ENCODE measurements at regions not wholly inside any gene's neighbourhood (a gene's known extent, or its start where the extent isn't known, plus 50 kb on each side); places are given as distances from the start of the nearest gene placed in this dataset.

DNA sequence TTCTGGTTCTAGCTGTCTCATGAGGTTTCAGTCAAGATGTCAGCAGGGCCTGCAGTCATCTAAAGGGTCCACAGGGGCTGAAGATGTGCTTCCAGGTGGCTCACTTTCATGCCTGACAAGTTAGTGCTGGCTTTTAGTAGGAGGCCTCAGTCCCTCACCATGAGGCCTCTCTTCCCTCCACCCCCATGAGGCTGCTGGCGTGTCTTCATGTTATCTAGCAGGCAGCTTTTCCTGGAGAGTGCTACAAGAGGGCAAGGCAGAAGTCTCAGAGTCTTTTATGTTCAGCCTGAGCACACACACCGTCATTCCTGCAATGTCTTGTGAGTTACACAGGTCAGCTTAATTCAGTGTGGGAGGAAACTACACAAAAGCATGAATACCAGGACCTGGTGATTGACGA is 769.9 kb downstream of the HDGFL1 start:
- H3K9me2 ChIP-seq (ENCODE audit: insufficient read depth): no peaks in the 10 kb centered on the region
- no peaks in the 10 kb centered on the region for H3K79me2 ChIP-seq (ENCODE audit: low read depth)
- intact Hi-C loops (cut with micrococcal nuclease; ENCODE audit: unreplicated experiment): no loop called here
- H3K4me2 ChIP-seq: no peak overlapping the region
- CTCF ChIA-PET: no interaction called here
- H3K9me3 ChIP-seq (ENCODE audit: insufficient read depth, low read depth): no peaks in the 10 kb centered on the region
- H3K27ac ChIP-seq: no peak overlapping the region
- H3K4me3 ChIP-seq: no peak overlapping the region
- H4K20me1 ChIP-seq (ENCODE audit: insufficient read depth): no peaks in the 10 kb centered on the region
- TF ChIP-seq CTCF (conservative IDR thresholded peaks at IDR 0.05): no peak
- no peak for TF ChIP-seq EZH2 (IDR thresholded peaks at IDR 0.05; ENCODE audit: low read depth)
- H2AFZ ChIP-seq: no peak overlapping the region
- no TSS peak for BruUV-seq (replicated peaks)
- no peaks in the 10 kb centered on the region for H3K27me3 ChIP-seq (ENCODE audit: insufficient read depth, low read depth)
- DNase-seq: no peak
- H3K36me3 ChIP-seq (ENCODE audit: low read depth): no peaks in the 10 kb centered on the region
- no peaks in the 10 kb centered on the region for H3K4me1 ChIP-seq (replicated peaks; ENCODE audit: insufficient read depth)
- POLR2A ChIA-PET (ENCODE audit: unreplicated experiment): no interaction called here
- no peaks in the 10 kb centered on the region for H3F3A ChIP-seq (ENCODE audit: insufficient read depth, low read depth)

- ChIA-PET POLR2A (ENCODE audit: unreplicated experiment) (no interaction called here), CTCF (no interaction called here)
- no peak overlapping the region for H3K27ac ChIP-seq
- no peak for DNase-seq
- no peaks in the 10 kb centered on the region for H3K9me3 ChIP-seq (ENCODE audit: insufficient read depth, low read depth)
- no TSS peak for BruUV-seq (replicated peaks)
- H3F3A ChIP-seq (ENCODE audit: insufficient read depth, low read depth): no peaks in the 10 kb centered on the region
- no peaks in the 10 kb centered on the region for H3K27me3 ChIP-seq (ENCODE audit: insufficient read depth, low read depth)
- TF ChIP-seq CTCF (conservative IDR thresholded peaks at IDR 0.05): no peak
- H3K79me2 ChIP-seq (ENCODE audit: low read depth): no peaks in the 10 kb centered on the region
- no peaks in the 10 kb centered on the region for H3K36me3 ChIP-seq (ENCODE audit: low read depth)
- H3K4me3 ChIP-seq: no peak overlapping the region
- H3K4me1 ChIP-seq (replicated peaks; ENCODE audit: insufficient read depth): no peaks in the 10 kb centered on the region
- intact Hi-C loops (cut with micrococcal nuclease; ENCODE audit: unreplicated experiment): no loop called here
- H3K9me2 ChIP-seq (ENCODE audit: insufficient read depth): no peaks in the 10 kb centered on the region
- no peak overlapping the region for H2AFZ ChIP-seq
- H4K20me1 ChIP-seq (ENCODE audit: insufficient read depth): no peaks in the 10 kb centered on the region
- H3K4me2 ChIP-seq: no peak overlapping the region
Observed at GRCh38 chr6:23340271-23340670, 770.9 kb downstream of the HDGFL1 start.

- H3K4me2 ChIP-seq: no peak overlapping the region
- no peak overlapping the region for H3K27ac ChIP-seq
- H4K20me1 ChIP-seq (ENCODE audit: insufficient read depth): no peaks in the 10 kb centered on the region
- no peaks in the 10 kb centered on the region for H3K36me3 ChIP-seq (ENCODE audit: low read depth)
- POLR2A ChIA-PET (ENCODE audit: unreplicated experiment): no interaction called here
- no TSS peak for BruUV-seq (replicated peaks)
- H3K27me3 ChIP-seq (ENCODE audit: insufficient read depth, low read depth): no peaks in the 10 kb centered on the region
- H3K4me3 ChIP-seq: no peak overlapping the region
- CTCF ChIA-PET: no interaction called here
- TF ChIP-seq EZH2 (IDR thresholded peaks at IDR 0.05; ENCODE audit: low read depth) (no peak), CTCF (conservative IDR thresholded peaks at IDR 0.05) (no peak)
- no peak for DNase-seq
- H3K9me3 ChIP-seq (ENCODE audit: insufficient read depth, low read depth): no peaks in the 10 kb centered on the region
- no peaks in the 10 kb centered on the region for H3K4me1 ChIP-seq (replicated peaks; ENCODE audit: insufficient read depth)
- no peaks in the 10 kb centered on the region for H3K9me2 ChIP-seq (ENCODE audit: insufficient read depth)
- H2AFZ ChIP-seq: no peak overlapping the region
- no peaks in the 10 kb centered on the region for H3K79me2 ChIP-seq (ENCODE audit: low read depth)
- H3F3A ChIP-seq (ENCODE audit: insufficient read depth, low read depth): no peaks in the 10 kb centered on the region
- intact Hi-C loops (cut with micrococcal nuclease; ENCODE audit: unreplicated experiment): no loop called here
Observed at GRCh38 chr6:23343610-23344306, 774.4 kb downstream of the HDGFL1 start.
